SK-N-SH (cell line): ENCODE measurements at regions not wholly inside any gene's neighbourhood (a gene's known extent, or its start where the extent isn't known, plus 50 kb on each side); places are given as distances from the start of the nearest gene placed in this dataset.

ENCODE experiments used
- SIN3A ChIP-seq: IDR thresholded peaks from 2 replicates; pipeline ENCODE4 v1.6.1; 2012; ENCODE audit warnings: low read depth, mild to moderate bottlenecking, low read length, moderate library complexity, borderline replicate concordance
- TF ChIP-seq, protein P1 (sequence below): IDR thresholded peaks from 2 replicates; pipeline ENCODE4 v1.4.0; 2012; ENCODE audit warnings: low read depth

DNA sequence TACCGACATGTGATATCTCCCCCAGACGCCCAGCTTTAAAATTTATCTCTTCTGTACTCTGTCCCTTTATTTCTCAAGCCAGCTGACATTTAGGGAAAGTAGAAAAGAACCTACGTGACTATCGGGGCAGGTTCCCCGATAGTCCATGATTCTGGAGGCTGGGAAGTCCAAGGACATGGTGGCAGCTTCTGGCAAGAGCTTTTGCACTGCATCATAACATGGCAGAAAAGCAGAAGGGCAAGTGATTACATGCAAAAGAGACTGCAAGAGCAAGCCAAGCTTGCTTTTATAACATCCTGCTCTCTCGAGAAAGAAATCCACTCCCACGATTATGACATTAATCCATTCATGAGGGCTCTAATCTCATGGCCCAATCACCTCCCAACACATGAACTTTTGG, 113.2 kb downstream of the CD164 start:
- TF ChIP-seq, protein P1, sequence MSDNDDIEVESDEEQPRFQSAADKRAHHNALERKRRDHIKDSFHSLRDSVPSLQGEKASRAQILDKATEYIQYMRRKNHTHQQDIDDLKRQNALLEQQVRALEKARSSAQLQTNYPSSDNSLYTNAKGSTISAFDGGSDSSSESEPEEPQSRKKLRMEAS = no peak
- no peak for TF ChIP-seq SIN3A
